ENCODE measurements at regions not wholly inside any gene's neighbourhood (a gene's known extent, or its start where the extent isn't known, plus 50 kb on each side); places are given as distances from the start of the nearest gene placed in this dataset.
A peak's percentile ranks its signal among the peaks of the same experiment; 100 is the strongest.

DNA sequence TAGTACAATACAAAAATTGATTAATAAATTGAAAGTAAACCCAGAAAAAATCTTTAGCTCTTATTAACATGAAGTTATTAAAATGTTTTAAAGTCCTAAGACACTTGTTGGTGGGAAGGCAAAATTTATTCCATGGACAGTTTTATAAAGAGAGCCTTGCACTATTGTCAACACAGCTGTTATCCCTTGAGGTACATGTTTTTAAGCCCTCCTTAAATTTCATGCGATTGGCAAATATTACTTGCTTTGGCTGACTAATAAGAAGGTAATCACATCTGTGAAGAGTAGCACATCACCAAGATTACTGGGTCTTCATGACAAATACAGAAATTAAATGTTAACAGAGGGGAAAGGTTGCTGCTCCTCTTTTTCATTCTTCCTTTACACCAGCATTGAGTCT lies 611.1 kb downstream of the BRINP3 start:
- DNase-seq (no peak), ATAC-seq (no peak)
- intact Hi-C loops (cut with micrococcal nuclease), result no loop called here

DNA sequence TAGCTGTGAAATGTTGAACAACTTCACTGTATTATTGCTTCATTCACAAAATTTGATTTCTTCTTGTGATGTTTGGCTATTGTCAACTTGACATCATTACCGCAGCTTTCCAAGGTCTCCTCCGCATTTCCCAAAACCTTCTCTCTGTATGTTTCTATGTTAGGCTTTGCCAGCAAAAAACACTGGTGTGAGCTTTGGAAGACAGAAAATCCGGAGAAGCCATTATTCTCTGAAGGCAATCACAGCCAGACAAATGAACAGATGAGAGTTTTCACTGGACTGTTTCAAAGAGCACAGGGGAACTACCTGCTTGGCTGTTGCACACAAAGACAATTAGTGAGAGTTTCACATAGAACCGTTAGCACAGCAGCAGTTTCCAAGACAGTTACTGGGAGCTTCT lies 609.6 kb downstream of the BRINP3 start:
- ATAC-seq (no peak), DNase-seq (no peak)
- intact Hi-C loops (cut with micrococcal nuclease), result no loop called here

DNA sequence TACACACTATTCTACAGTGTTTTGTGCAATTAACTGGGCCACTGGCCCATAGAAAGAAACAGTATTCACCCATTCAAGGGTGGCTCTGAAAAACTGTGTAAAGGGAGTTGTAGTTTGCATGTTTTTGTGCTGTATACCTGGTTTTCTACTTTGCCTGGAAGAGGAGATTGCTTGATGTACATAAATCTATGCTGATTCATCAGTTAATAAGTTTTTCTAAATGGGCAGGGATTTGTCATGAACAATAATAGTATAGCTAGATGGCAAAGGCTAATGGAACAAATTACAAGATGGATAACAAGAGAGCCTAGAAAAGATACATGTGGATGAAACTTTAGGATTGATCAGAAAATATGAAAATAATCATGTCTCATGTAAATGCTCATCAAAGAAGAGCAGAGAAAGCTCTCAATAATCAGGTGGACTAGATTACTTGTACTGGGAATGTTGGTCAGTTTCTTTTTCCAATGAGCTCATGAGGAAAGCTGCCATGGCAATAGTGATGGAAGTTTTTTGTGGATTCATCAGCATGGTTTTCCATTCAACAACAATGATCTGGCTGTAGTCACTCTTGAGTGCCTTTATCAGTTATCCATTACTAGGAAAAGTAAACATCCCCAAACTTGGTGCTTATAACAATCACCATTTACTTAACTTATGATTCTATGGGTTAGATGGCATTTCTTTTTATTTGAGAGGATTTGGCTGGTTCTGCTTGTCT lies 602.8 kb downstream of the BRINP3 start:
- intact Hi-C loops (cut with micrococcal nuclease), result no loop called here
- DNase-seq (no peak), ATAC-seq (no peak)

DNA sequence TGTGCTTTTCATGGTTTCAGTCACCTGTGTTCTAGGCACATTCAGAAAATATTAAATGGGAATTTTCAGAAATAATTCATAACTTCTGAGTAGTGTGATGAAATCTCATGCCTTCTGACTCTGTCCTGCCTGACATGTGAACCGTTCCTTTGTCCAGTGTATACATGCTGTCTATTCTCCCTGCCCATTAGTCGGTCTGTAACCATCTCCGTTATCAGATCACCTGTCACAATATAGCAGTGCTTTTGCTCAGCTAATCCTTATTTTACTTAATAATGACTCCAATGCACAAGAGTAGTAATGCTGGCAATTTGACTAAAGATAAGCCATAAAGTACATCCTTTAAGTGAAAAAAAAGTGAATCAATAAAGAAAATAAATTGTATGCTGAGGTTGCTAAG lies 597.5 kb downstream of the BRINP3 start:
- intact Hi-C loops (cut with micrococcal nuclease), result no loop called here
- ATAC-seq (no peak), DNase-seq (no peak)

DNA sequence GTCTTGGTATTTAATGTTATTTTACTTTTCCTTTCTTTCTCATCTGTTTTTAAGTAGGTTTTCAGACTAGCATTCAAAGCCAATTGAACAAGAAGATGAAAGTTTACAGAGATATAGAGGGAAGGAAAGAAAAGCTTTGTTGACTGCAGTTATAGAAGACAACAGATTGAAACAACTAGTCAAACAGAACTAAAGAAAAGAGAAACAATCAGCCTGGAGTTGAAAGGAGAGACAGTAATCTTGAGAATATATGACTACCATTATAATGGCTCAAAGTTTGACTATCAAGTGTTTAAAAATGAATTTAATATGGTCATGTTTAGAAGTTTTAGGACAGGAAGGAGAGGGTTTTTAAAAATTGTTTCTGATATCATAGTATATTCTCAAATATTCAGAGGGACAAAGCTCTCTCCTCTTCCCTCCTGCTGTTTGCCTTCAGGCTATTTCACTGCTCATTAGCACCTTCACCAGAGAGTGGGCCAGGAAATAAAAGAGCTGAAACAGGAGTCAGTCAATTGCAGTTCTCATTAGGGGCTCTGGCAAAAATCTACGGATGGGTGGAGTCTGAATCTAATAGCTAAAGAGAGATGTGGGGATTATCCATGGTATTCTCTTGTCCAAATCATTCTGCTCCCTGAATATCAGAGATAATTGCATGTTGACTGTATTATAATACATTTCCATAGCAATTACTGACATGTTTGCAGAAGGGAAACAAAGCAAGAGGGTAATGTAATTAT lies 577.8 kb downstream of the BRINP3 start:
- ATAC-seq, result no peak
- intact Hi-C loops (cut with micrococcal nuclease), result no loop called here
- DNase-seq, result no peak

DNA sequence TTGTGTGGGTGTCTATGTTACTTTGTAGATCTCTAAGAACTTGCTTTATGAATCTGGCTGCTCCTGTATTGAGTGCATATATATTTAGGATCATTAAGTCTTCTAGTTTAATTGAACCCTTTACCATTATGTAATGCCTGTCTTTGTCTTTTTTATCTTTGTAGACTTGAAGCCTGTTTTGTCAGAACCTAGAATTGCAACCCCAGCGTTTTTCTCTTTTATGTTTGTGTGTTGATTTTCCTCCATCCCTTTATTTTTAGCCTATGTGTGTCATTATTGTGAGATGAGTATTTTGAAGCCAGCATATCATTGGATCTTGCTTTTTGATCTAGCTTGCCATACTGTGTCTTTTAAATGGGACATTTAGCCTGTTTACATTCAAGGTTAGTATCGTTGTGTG lies 573.2 kb downstream of the BRINP3 start:
- no peak for DNase-seq
- intact Hi-C loops (cut with micrococcal nuclease), result no loop called here
- ATAC-seq, result no peak

DNA sequence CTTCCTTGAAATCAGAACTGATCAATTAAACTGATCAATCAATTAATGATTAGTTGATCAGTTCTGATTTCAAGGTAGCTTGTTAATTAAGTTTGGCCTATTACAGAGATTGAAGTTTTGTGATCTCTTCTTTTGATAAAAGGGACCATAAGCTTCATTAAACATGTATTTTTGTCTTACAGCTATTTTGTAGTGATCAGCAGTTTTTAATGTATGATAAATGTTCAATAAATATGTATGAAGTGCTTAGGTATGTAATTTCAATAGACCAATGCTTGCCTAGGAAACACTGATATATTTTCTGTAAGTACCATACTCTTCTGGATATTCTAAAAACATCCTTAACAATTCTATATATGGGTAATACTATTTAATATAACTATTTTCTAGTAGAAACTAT lies 569.6 kb downstream of the BRINP3 start:
- intact Hi-C loops (cut with micrococcal nuclease), result no loop called here
- no peak for DNase-seq
- ATAC-seq, result no peak

DNA sequence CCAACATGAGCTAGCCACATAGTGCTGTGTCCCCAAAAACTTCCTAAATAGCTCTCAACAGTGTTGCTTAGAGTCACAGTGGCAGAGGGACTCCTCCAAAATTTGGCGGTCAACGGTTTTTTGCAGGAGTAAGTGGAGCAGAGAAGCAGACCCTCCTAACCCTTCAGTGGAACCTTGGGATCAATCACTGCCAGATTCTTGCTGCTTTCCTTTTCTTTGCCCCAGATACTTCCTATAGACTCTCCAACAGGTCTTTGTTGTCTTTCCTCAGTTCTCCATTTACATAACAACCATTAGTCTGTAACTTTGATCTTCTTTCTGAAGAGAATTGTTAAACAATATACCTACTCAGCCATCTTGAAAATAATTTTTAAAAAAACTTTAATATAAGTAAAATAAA lies 556.1 kb downstream of the BRINP3 start:
- intact Hi-C loops (cut with micrococcal nuclease), result no loop called here
- no peak for ATAC-seq
- DNase-seq, result no peak

DNA sequence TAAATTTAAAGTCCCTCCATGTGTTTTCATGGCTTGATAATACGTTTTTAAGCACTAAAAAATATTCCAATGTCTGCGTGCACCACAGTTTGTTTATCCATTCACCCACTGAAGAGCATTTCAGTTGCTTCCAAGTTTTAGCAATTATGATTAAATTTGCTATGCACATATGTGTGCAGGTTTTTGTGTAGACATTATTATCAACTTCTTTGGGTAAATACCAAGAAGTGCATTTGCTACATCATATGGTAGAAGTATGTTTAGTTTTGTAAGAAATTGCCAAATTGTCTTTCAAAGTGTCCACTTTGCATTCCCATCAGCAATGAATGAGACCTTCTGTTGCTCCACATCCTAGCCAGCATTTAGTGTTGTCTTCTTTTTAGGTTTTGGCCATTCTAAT lies 550.0 kb downstream of the BRINP3 start:
- intact Hi-C loops (cut with micrococcal nuclease), result no loop called here
- no peak for ATAC-seq
- DNase-seq, result no peak

DNA sequence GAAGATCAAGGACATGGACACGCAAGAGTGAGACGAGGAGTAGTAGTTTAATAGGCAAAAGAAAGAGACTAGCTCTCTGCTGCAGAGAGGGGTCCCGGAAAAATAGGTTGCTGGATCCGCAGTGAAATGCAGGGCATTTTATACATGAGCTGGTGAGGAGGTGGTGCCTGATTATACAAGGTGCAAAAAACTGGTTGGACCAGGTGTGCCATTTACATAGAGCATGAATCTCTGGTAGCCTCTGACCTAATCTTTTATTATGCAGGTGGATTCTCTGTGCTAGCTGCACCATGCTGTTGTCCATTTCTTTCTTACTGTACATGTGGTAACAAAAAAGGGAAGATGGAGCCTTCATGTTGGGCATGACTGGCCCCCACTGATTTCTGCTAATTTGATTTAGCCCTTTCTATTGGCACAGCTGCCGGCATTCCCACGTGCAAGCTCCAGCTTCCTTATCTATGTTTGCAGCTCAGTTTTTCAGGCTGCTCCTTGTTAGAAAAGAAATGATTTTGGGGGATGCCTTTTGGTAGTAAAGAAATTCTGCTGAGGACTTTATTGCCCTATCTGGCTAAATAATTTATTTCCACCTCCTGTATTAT lies 548.1 kb downstream of the BRINP3 start:
- intact Hi-C loops (cut with micrococcal nuclease), result no loop called here
- ATAC-seq, result no peak
- DNase-seq, result no peak

DNA sequence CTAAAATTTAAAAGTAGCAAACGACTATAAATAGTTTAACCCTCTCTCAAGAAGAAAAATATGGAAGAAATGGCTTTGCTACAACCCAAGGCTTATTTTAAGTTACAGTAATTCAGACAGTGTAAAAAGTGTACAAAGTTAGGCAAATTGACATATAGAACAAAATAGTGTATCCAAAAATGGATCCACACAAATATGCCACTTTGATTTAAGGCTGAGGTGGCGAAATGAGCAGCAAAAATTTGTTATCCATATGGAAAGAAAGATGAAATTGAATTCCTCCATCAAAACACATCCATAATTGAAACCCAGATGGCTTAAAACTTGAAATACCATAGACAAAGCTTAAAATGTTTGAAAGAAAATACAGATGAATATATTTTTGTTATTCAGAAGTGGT lies 540.8 kb downstream of the BRINP3 start:
- no peak for ATAC-seq
- intact Hi-C loops (cut with micrococcal nuclease), result no loop called here
- no peak for DNase-seq

DNA sequence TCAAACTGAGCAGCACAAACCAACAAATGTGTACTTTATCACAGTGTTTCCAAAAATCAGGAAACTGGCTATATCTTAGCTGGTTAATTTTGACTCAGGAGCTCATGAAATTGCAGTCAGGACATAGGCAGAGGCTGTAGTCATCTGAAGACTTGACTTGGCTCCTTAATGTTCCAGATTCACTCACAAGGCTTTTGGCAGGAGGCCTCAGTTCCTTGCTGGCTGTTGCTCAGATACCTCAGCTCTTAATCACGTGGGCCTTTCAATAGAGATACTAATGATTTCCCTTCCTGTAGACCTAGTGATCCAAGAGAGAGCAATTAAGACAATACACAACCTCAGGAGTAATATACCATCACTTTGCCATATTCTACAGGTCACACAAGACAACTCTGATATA lies 537.7 kb downstream of the BRINP3 start:
- intact Hi-C loops (cut with micrococcal nuclease), result no loop called here
- ATAC-seq (no peak), DNase-seq (no peak)

DNA sequence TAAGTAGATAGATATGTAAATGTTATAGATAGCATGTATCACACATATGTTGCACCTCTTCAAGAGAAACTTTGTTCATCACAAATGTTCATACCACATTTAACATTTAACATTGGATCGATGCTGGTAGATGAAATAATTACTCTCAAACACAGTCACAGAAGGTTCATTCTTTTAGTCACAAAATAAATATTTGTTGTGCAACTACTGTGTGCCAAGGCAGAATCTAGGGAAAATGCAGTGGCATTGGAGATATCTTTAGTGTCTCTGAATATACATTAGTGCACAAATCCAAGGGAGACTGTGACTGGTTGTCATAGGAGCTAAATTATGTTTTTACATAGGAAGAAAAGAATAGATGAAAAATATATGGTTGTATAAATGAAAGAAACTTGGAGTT lies 535.7 kb downstream of the BRINP3 start:
- DNase-seq (no peak), ATAC-seq (no peak)
- intact Hi-C loops (cut with micrococcal nuclease), result no loop called here

DNA sequence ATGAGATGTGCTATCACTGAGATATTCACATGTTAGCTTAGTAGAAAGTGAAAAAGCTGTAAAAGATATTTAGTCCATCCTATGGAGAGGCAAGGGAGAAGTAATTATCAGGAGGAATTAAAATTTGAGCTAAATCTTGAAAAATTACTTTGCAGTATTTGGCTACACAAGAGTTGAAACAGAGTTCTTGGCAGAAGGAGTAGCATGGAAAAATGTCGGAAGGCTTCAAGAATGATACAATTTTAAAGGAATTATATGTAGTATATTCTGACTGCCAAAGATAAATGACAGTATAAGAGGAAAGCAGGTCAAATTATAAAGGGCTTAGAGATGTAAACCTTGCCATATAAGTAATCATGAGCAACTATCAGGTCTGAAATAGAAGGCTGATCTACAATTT lies 518.9 kb downstream of the BRINP3 start:
- DNase-seq, result no peak
- intact Hi-C loops (cut with micrococcal nuclease), result no loop called here
- ATAC-seq, result no peak

DNA sequence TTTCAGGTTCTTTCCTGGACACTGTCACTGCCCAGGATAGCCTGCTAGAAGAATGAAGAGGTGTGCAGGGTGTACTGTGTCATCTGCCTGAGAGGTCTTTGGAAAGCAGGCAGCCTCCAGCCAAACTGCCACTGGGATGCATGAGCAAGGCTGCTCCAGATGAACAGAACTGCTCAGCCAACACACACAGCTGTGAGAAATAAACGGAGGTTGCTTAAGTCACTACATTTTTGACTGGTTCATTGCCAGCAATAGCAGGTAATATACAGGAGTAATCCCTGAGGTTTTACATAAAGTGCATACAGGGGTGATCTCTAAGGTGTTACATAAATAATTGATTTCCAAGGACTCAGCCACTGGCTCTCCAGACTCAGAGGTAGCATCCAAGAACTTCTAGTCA lies 516.9 kb downstream of the BRINP3 start:
- no peak for DNase-seq
- ATAC-seq, result no peak
- intact Hi-C loops (cut with micrococcal nuclease), result no loop called here

DNA sequence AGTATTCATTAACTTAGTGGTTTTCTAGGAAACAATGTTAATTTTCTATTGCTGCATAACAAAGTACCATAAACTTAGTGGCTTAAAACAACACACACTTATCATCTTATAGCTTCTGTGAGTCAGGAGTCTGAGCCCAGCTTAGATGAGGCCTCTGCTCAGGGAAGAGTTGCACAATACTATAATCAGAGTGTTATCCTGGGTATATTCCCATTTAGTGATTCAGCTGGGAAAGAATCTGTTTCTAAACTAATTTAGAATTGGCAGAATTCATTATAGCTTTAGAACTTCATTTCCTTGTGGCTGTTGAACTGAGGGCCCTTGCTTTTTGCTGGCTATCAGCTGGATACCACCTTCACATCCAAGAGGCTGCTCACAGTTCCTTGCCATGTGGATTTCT lies 515.5 kb downstream of the BRINP3 start:
- ATAC-seq, result peak; percentile 59
- DNase-seq, result no peak
- intact Hi-C loops (cut with micrococcal nuclease), result no loop called here

DNA sequence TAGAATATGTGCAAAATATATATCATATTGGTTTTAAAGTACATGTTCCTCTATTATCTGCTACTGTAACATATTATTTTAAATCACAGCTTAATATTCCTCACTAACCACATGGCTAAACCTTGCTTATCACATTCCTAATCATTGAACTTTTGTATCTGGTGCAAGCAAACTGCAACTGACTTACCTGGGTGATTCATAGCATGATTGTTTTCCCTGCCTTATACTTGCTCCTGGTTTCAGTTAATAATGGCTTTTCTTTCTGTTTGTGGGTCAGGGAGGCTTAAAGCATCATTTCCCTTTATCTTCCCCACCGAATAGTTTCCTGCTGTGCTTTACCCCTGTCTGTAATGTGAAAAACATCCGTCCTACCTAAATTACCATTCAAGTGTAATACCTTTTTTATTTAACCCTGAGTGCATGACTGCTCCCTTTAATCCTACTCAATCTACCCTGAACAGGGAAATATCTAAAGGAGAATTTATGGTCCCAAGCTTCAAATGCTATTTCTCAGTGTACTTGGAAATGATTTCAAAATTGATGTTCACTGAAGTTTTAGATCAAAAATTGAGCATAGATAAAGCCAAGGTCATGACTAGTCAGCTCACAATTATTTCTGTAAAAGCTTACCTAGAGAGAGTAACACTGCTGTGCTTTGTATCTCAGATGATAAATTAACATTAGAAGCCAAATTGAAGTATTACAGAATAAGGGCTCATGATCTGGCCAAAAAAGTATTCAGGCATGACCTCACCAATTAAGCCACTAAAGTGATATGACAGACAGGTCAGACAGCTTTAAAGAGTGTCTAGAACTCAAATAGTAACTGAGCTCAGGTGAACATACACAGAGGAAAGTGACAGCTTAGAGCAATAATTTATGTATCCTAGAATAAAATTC lies 507.1 kb downstream of the BRINP3 start:
- ATAC-seq, result no peak
- no peak for DNase-seq
- intact Hi-C loops (cut with micrococcal nuclease), result no loop called here

DNA sequence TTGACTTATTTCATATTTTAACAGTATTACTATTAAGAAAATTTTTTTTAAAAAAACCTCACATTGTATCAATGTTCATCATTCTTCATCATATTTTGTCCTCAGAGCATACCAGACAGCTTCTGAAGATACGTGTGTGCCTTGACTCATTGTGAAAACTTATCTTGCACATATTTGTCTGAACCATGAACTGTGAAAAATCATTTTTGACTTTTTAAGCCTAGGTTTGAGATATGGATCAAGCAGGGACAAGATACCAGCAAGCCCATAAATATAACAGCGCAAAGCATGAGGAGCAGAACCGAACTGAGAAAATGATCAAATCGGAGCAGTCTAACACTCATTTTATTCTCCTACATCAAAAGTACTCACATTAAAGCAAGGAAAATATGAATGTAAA lies 506.0 kb downstream of the BRINP3 start:
- ATAC-seq (no peak), DNase-seq (no peak)
- intact Hi-C loops (cut with micrococcal nuclease), result no loop called here

DNA sequence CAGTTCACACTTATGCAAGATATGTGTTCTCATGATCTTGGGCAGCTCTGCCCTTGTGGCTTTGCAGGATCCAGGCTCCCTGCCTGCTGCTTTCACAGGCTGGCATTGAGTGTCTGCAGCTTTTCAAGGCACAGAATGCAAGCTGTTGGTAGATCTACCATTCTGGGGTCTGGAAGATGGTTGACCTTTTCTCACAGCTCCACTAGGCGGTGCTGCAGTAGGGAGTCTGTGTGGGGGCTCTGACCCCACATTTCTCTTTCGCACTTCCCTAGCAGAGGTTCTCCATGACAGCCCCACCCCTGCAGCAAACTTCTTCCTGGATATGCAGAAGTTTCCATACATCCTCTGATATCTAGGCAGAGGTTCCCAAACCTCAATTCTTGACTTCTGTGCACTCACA lies 500.5 kb downstream of the BRINP3 start:
- no peak for ATAC-seq
- intact Hi-C loops (cut with micrococcal nuclease), result no loop called here
- DNase-seq, result no peak
